Osteocyte (in vitro differentiated cells): ENCODE measurements at regions not wholly inside any gene's neighbourhood (a gene's known extent, or its start where the extent isn't known, plus 50 kb on each side); places are given as distances from the start of the nearest gene placed in this dataset.
"Not testable (repeated sequence)": the region's sequence is repeated elsewhere in the genome, so short reads cannot be mapped to it uniquely, and the experiment has no call there.

Experiments used
- DNase-seq: peaks from one replicate; pipeline ENCODE4 v3.0.0; 2021; ENCODE audit warnings: mixed read lengths; ENCODE audit not compliant: unreplicated experiment; ENCODE audit errors: extremely low spot score
- H3K27ac Mint-ChIP-seq: one replicate; pipeline ENCODE4 v1.8.0; 2021; ENCODE audit warnings: mild to moderate bottlenecking, mixed read lengths; ENCODE audit not compliant: unreplicated experiment
- H3K27me3 Mint-ChIP-seq: one replicate; pipeline ENCODE4 v1.8.0; 2021; ENCODE audit warnings: mixed read lengths; ENCODE audit not compliant: unreplicated experiment
- H3K36me3 Mint-ChIP-seq: one replicate; pipeline ENCODE4 v1.8.0; 2021; ENCODE audit warnings: mixed read lengths; ENCODE audit not compliant: unreplicated experiment
- H3K4me1 Mint-ChIP-seq: one replicate; pipeline ENCODE4 v1.8.0; 2021; ENCODE audit warnings: mixed read lengths; ENCODE audit not compliant: unreplicated experiment
- H3K4me3 Mint-ChIP-seq: one replicate; pipeline ENCODE4 v1.8.0; 2021; ENCODE audit warnings: mild to moderate bottlenecking, moderate library complexity, mixed read lengths; ENCODE audit not compliant: unreplicated experiment
- H3K9me3 Mint-ChIP-seq: one replicate; pipeline ENCODE4 v1.8.0; 2021; ENCODE audit warnings: mixed read lengths; ENCODE audit not compliant: unreplicated experiment
- TF ChIP-seq, protein P1 (sequence below): fragments of 200-600 bp; sonication (generic); IDR thresholded peaks from 2 replicates; pipeline ENCODE4 v1.5.0; 2021; ENCODE audit warnings: antibody characterized with exemption, mild to moderate bottlenecking, moderate library complexity

GRCh38 chr1:121448851-121449250 is 264.1 kb downstream of the SRGAP2C start:
- Mint-ChIP-seq H3K9me3 (no peaks in the 10 kb centered on the region), H3K27ac (no peak overlapping the region), H3K36me3 (no peaks in the 10 kb centered on the region), H3K4me1 (no peaks in the 10 kb centered on the region), H3K4me3 (no peak overlapping the region), H3K27me3 (peaks cover 35% of the 10 kb centered on the region)
- TF ChIP-seq, protein P1, sequence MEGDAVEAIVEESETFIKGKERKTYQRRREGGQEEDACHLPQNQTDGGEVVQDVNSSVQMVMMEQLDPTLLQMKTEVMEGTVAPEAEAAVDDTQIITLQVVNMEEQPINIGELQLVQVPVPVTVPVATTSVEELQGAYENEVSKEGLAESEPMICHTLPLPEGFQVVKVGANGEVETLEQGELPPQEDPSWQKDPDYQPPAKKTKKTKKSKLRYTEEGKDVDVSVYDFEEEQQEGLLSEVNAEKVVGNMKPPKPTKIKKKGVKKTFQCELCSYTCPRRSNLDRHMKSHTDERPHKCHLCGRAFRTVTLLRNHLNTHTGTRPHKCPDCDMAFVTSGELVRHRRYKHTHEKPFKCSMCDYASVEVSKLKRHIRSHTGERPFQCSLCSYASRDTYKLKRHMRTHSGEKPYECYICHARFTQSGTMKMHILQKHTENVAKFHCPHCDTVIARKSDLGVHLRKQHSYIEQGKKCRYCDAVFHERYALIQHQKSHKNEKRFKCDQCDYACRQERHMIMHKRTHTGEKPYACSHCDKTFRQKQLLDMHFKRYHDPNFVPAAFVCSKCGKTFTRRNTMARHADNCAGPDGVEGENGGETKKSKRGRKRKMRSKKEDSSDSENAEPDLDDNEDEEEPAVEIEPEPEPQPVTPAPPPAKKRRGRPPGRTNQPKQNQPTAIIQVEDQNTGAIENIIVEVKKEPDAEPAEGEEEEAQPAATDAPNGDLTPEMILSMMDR, result no peak
- no peak for DNase-seq

DNA sequence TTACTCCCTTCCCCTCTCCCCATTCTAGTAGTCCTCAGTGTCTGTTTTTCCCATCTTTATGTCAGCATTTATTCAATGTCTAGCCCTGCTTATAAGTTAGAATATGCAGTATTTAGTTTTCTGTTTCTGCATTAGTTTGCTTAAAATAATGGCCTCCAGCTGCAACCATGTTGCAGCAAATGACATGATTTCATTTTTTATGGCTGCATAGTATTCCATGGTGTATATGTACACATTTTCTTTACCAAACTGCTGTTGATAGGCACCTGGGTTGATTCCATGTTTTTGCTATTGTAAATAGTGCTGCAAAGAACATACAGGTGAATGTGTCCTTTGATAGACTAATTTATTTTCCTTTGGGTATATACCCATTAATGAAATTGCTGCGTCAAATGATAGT is 267.7 kb downstream of the SRGAP2C start:
- Mint-ChIP-seq H3K27ac (no peak overlapping the region), H3K27me3 (peaks cover 56% of the 10 kb centered on the region), H3K9me3 (no peaks in the 10 kb centered on the region), H3K4me3 (no peak overlapping the region), H3K36me3 (no peaks in the 10 kb centered on the region), H3K4me1 (no peaks in the 10 kb centered on the region)
- no peak for DNase-seq
- TF ChIP-seq, protein P1, result no peak

- H3K9me3 Mint-ChIP-seq, result no peaks in the 10 kb centered on the region
- no peak overlapping the region for H3K27ac Mint-ChIP-seq
- TF ChIP-seq, protein P1, result no peak
- H3K4me3 Mint-ChIP-seq, result no peak overlapping the region
- no peaks in the 10 kb centered on the region for H3K36me3 Mint-ChIP-seq
- H3K27me3 Mint-ChIP-seq, result peaks cover 34% of the 10 kb centered on the region
- no peaks in the 10 kb centered on the region for H3K4me1 Mint-ChIP-seq
- DNase-seq, result no peak
Observed at GRCh38 chr1:121458291-121459048, 273.7 kb downstream of the SRGAP2C start.

GRCh38 chr1:121459235-121459634 is 274.5 kb downstream of the SRGAP2C start:
- Mint-ChIP-seq H3K9me3 (no peaks in the 10 kb centered on the region), H3K27ac (no peak overlapping the region), H3K36me3 (no peaks in the 10 kb centered on the region), H3K4me1 (no peaks in the 10 kb centered on the region), H3K27me3 (peaks cover 30% of the 10 kb centered on the region), H3K4me3 (no peak overlapping the region)
- TF ChIP-seq, protein P1, result no peak
- DNase-seq, result no peak

GRCh38 chr1:121469395-121469794 is 284.6 kb downstream of the SRGAP2C start:
- H3K4me3 Mint-ChIP-seq, DNase-seq, H3K9me3 Mint-ChIP-seq, H3K4me1 Mint-ChIP-seq, H3K36me3 Mint-ChIP-seq, H3K27me3 Mint-ChIP-seq, H3K27ac Mint-ChIP-seq: not testable (repeated sequence)

DNA sequence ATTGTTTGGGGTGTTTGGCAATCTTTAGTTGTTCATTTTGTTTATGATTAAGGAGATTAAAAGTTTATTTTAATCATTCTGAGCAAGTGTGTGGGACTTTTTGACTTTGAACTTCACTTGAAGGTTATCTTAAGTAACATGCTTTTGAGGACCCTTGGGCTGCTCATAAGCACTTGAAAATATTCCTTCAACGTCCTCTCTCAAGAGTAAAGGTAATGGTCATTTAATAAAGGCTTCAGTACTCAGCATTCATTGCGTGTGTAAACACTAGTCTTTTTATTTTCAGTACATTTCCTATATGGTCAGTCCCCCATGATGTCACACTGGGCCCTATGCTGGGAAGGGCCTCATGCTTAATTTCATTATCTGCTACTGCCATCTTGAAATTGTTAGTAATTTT is 285.6 kb downstream of the SRGAP2C start:
- H3K9me3 Mint-ChIP-seq, H3K27ac Mint-ChIP-seq, H3K36me3 Mint-ChIP-seq, H3K4me3 Mint-ChIP-seq, DNase-seq, H3K27me3 Mint-ChIP-seq, H3K4me1 Mint-ChIP-seq: not testable (repeated sequence)
